ENCODE measurements at regions not wholly inside any gene's neighbourhood (a gene's known extent, or its start where the extent isn't known, plus 50 kb on each side); places are given as distances from the start of the nearest gene placed in this dataset.

DNA sequence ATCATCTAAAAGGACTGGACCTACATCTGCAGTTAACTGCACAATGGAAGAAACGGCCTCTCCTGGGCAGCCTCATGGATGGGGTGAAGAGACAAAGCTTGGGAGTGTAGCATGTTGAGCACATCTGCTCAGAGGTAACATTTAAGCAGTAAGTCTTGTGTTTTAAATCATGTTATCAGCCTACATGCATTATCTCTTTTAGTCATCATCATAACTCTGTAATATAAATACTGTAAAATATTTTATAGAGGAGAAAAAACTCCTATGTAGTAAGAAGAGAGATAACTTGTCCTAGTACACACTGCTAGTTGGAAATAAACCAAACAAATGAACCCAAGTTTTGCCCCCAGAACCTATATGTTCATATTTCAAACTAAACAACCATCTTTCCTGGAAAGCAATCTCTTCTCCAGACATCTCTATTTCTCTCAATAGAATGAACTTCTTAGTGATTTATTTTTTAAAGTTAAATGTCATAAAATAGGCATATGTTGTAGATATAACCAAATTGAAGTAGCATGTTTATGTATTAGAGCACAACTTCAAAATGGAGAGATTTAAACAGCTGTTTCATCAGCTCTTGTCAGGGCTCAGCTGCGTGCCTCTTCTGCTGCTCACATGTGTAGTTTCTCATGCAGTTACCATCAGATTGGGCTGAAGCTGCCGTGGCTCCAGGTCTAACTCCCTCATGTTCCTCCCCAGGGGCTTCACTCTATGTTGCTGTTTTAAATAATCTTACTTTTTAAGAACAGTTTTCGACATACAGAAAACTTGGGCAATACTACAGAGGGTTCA, 581.8 kb upstream of the ZFP42 start:
- TF ChIP-seq, protein P1, sequence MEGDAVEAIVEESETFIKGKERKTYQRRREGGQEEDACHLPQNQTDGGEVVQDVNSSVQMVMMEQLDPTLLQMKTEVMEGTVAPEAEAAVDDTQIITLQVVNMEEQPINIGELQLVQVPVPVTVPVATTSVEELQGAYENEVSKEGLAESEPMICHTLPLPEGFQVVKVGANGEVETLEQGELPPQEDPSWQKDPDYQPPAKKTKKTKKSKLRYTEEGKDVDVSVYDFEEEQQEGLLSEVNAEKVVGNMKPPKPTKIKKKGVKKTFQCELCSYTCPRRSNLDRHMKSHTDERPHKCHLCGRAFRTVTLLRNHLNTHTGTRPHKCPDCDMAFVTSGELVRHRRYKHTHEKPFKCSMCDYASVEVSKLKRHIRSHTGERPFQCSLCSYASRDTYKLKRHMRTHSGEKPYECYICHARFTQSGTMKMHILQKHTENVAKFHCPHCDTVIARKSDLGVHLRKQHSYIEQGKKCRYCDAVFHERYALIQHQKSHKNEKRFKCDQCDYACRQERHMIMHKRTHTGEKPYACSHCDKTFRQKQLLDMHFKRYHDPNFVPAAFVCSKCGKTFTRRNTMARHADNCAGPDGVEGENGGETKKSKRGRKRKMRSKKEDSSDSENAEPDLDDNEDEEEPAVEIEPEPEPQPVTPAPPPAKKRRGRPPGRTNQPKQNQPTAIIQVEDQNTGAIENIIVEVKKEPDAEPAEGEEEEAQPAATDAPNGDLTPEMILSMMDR (IDR thresholded peaks at IDR 0.05) = no peak
- TF ChIP-seq EP300 (IDR thresholded peaks at IDR 0.05) (no peak), POLR2A (IDR thresholded peaks at IDR 0.05) (no peak)

Data from gastroesophageal sphincter (tissue), 3 donors.